K562 (cell line): ENCODE measurements at regions not wholly inside any gene's neighbourhood (a gene's known extent, or its start where the extent isn't known, plus 50 kb on each side); places are given as distances from the start of the nearest gene placed in this dataset.

ENCODE experiments used
- BRD4 ChIP-seq: fragments of 200-600 bp; sonication (generic); IDR thresholded peaks from 2 replicates; pipeline ENCODE4 v1.6.1; 2017; ENCODE audit warnings: inconsistent platforms
- ELF4 ChIP-seq: fragments of 450-650 bp; formaldehyde crosslinking; IDR thresholded peaks from 2 replicates; pipeline ENCODE4 v1.4.0; 2022; ENCODE audit warnings: missing genetic modification characterization
- JUN ChIP-seq, 2 experiments: sonication (generic) in 1 of 2; formaldehyde crosslinking in 1 of 2; IDR thresholded peaks; 2 replicates each; pipeline versions ENCODE4 v1.6.1 to v1.8.0; 2012 to 2022; ENCODE audit warnings: borderline replicate concordance in 2 of 2, mild to moderate bottlenecking in 2 of 2, improper control_type of control experiment in 1 of 2, low read depth in 1 of 2, low read length in 1 of 2, missing genetic modification reagents in 1 of 2
- MYC ChIP-seq, 2 experiments: fragments of 250-450 bp in 1 of 2; sonication (Bioruptor Pico) in 1 of 2; IDR thresholded peaks; 2 replicates each; pipeline versions ENCODE4 v1.5.1 to v1.6.1; 2012 to 2021; ENCODE audit warnings: low read depth in 2 of 2, borderline replicate concordance in 1 of 2, improper control_type of control experiment in 1 of 2, low read length in 1 of 2, mild to moderate bottlenecking in 1 of 2, moderate library complexity in 1 of 2
- POLR2A ChIP-seq: fragments of 450-650 bp; conservative IDR thresholded peaks from 2 replicates; pipeline ENCODE4 v1.6.1; 2016
- SMARCB1 ChIP-seq: IDR thresholded peaks from 2 replicates; pipeline ENCODE4 v1.6.1; 2011; ENCODE audit warnings: improper control_type of control experiment, low read depth; ENCODE audit not compliant: insufficient read length
- ZNF239 ChIP-seq: fragments of 250-450 bp; sonication (Bioruptor Pico); IDR thresholded peaks from 2 replicates; pipeline ENCODE4 v1.4.0; 2020; ENCODE audit warnings: mild to moderate bottlenecking
- TF ChIP-seq, protein P1 (sequence below): sonication (generic); formaldehyde crosslinking; IDR thresholded peaks from 2 replicates; pipeline ENCODE4 v1.8.0; 2023; ENCODE audit warnings: mild to moderate bottlenecking, missing genetic modification reagents
- TF ChIP-seq, protein P2 (sequence below): fragments of 150-350 bp; IDR thresholded peaks from 2 replicates; pipeline ENCODE4 v1.6.1; 2014; ENCODE audit warnings: low read depth, mild to moderate bottlenecking, low read length, borderline replicate concordance

DNA sequence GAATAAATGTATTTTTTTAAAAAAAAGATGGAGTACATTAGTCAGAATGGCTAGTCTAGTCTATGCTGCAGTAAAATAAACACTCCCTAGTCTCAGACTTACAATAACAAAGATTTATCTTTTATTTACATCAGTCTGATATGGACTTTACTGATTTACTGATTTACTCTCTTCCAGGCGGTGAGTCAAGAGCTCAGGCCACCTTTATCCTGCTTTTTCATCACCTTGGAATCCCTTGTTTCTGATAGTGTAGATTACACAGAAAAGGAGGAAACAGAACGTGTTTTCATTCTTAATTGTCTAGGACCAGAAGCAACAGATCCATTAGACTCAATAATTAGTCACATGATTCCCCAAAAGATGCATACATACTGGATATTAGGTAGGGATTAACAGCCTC lies 290.1 kb upstream of the TRPC7 start:
- TF ChIP-seq ZNF239 (no peak), JUN (IDR thresholded peaks at IDR 0.05; ENCODE audit: borderline replicate concordance, low read depth, low read length) (no peak), JUN (CRISPR knock-in tag; IDR thresholded peaks at IDR 0.05; ENCODE audit: borderline replicate concordance) (no peak), SMARCB1 (no peak), ELF4 (CRISPR knock-in tag) (no peak), BRD4 (no peak), MYC (IDR thresholded peaks at IDR 0.05; ENCODE audit: low read depth, low read length) (no peak), MYC (CRISPR knock-in tag; IDR thresholded peaks at IDR 0.05; ENCODE audit: borderline replicate concordance, low read depth) (no peak), POLR2A (no peak)
- TF ChIP-seq, protein P1, sequence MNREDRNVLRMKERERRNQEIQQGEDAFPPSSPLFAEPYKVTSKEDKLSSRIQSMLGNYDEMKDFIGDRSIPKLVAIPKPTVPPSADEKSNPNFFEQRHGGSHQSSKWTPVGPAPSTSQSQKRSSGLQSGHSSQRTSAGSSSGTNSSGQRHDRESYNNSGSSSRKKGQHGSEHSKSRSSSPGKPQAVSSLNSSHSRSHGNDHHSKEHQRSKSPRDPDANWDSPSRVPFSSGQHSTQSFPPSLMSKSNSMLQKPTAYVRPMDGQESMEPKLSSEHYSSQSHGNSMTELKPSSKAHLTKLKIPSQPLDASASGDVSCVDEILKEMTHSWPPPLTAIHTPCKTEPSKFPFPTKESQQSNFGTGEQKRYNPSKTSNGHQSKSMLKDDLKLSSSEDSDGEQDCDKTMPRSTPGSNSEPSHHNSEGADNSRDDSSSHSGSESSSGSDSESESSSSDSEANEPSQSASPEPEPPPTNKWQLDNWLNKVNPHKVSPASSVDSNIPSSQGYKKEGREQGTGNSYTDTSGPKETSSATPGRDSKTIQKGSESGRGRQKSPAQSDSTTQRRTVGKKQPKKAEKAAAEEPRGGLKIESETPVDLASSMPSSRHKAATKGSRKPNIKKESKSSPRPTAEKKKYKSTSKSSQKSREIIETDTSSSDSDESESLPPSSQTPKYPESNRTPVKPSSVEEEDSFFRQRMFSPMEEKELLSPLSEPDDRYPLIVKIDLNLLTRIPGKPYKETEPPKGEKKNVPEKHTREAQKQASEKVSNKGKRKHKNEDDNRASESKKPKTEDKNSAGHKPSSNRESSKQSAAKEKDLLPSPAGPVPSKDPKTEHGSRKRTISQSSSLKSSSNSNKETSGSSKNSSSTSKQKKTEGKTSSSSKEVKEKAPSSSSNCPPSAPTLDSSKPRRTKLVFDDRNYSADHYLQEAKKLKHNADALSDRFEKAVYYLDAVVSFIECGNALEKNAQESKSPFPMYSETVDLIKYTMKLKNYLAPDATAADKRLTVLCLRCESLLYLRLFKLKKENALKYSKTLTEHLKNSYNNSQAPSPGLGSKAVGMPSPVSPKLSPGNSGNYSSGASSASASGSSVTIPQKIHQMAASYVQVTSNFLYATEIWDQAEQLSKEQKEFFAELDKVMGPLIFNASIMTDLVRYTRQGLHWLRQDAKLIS (CRISPR knock-in tag), result no peak
- TF ChIP-seq, protein P2, sequence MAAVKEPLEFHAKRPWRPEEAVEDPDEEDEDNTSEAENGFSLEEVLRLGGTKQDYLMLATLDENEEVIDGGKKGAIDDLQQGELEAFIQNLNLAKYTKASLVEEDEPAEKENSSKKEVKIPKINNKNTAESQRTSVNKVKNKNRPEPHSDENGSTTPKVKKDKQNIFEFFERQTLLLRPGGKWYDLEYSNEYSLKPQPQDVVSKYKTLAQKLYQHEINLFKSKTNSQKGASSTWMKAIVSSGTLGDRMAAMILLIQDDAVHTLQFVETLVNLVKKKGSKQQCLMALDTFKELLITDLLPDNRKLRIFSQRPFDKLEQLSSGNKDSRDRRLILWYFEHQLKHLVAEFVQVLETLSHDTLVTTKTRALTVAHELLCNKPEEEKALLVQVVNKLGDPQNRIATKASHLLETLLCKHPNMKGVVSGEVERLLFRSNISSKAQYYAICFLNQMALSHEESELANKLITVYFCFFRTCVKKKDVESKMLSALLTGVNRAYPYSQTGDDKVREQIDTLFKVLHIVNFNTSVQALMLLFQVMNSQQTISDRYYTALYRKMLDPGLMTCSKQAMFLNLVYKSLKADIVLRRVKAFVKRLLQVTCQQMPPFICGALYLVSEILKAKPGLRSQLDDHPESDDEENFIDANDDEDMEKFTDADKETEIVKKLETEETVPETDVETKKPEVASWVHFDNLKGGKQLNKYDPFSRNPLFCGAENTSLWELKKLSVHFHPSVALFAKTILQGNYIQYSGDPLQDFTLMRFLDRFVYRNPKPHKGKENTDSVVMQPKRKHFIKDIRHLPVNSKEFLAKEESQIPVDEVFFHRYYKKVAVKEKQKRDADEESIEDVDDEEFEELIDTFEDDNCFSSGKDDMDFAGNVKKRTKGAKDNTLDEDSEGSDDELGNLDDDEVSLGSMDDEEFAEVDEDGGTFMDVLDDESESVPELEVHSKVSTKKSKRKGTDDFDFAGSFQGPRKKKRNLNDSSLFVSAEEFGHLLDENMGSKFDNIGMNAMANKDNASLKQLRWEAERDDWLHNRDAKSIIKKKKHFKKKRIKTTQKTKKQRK, result no peak
